KMS-11 (cell line): ENCODE measurements at regions not wholly inside any gene's neighbourhood (a gene's known extent, or its start where the extent isn't known, plus 50 kb on each side); places are given as distances from the start of the nearest gene placed in this dataset.

Experiments
- H2AFZ ChIP-seq: fragments of 200-600 bp; sonication (generic); 2 replicates; pipeline ENCODE4 v1.6.1; 2016; ENCODE audit warnings: antibody characterized with exemption, mixed run types, low read depth
- H3K27ac ChIP-seq: fragments of 200-600 bp; sonication (generic); 2 replicates; pipeline ENCODE4 v1.6.1; 2016; ENCODE audit warnings: mild to moderate bottlenecking, mixed run types
- H3K27me3 ChIP-seq: fragments of 200-600 bp; sonication (generic); 2 replicates; pipeline ENCODE4 v1.6.1; 2017; ENCODE audit warnings: mild to moderate bottlenecking, low read depth, mixed run types, moderate library complexity; ENCODE audit not compliant: insufficient read depth
- H3K36me3 ChIP-seq: fragments of 200-600 bp; sonication (generic); 2 replicates; pipeline ENCODE4 v1.6.1; 2017; ENCODE audit warnings: mild to moderate bottlenecking, mixed run types; ENCODE audit not compliant: insufficient read depth
- H3K4me1 ChIP-seq: fragments of 200-600 bp; sonication (generic); 2 replicates; pipeline ENCODE4 v1.6.1; 2016; ENCODE audit warnings: mild to moderate bottlenecking, low read depth, mixed run types; ENCODE audit not compliant: poor library complexity, severe bottlenecking
- H3K4me2 ChIP-seq: fragments of 200-600 bp; sonication (generic); 2 replicates; pipeline ENCODE4 v1.7.0; 2016; ENCODE audit warnings: mild to moderate bottlenecking, mixed run types
- H3K4me3 ChIP-seq: fragments of 200-600 bp; sonication (generic); IDR thresholded peaks from 2 replicates; pipeline ENCODE4 v1.6.1; 2017; ENCODE audit warnings: low read depth, low read length, mixed read lengths; ENCODE audit not compliant: insufficient read depth
- H3K79me2 ChIP-seq: fragments of 200-600 bp; sonication (generic); 2 replicates; pipeline ENCODE4 v1.6.1; 2016; ENCODE audit warnings: low read depth, mixed run types; ENCODE audit not compliant: insufficient read depth
- H3K9ac ChIP-seq: fragments of 200-600 bp; sonication (generic); 2 replicates; pipeline ENCODE4 v1.6.1; 2016; ENCODE audit warnings: mild to moderate bottlenecking, mixed run types
- H4K20me1 ChIP-seq: fragments of 200-600 bp; sonication (generic); 2 replicates; pipeline ENCODE4 v1.6.1; 2016; ENCODE audit warnings: mild to moderate bottlenecking, mixed run types; ENCODE audit not compliant: insufficient read depth
- CTCF ChIP-seq: fragments of 200-600 bp; sonication (generic); conservative IDR thresholded peaks from 2 replicates; pipeline ENCODE4 v1.6.1; 2017; ENCODE audit warnings: low read depth, mild to moderate bottlenecking, antibody characterized with exemption, low read length, moderate library complexity, mixed read lengths

DNA sequence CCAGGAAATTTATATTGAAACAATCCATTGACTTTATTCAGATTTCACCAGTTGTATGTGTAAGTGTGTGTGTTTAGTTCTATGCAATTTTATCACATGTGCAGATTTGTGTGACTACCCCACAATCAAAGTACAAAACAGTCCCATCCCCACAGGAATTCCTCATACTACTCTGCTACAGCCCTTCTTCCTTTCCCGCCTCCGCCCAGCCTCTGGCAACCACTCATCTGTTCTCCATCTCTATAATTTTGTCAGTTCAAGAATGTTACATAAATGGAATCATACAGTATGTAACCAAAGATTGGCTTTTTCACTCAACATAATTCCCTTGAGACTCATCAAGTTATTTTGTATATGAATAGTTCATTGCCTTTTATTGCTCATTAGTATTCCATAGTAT, 289.1 kb downstream of the GADD45G start:
- no peaks in the 10 kb centered on the region for H3K4me1 ChIP-seq
- H3K4me3 ChIP-seq = no peak overlapping the region
- H3K9ac ChIP-seq = no peak overlapping the region
- no peak overlapping the region for H2AFZ ChIP-seq
- H3K27ac ChIP-seq = no peak overlapping the region
- no peak overlapping the region for H3K4me2 ChIP-seq
- TF ChIP-seq CTCF = no peak
- H4K20me1 ChIP-seq = no peaks in the 10 kb centered on the region
- no peaks in the 10 kb centered on the region for H3K36me3 ChIP-seq
- no peaks in the 10 kb centered on the region for H3K27me3 ChIP-seq
- H3K79me2 ChIP-seq = no peaks in the 10 kb centered on the region

GRCh38 chr9:89896806-89897340, 292.1 kb downstream of the GADD45G start:
- H3K9ac ChIP-seq = no peak overlapping the region
- no peak overlapping the region for H3K4me2 ChIP-seq
- H3K4me3 ChIP-seq = no peak overlapping the region
- H3K27ac ChIP-seq = no peak overlapping the region
- H3K4me1 ChIP-seq = no peaks in the 10 kb centered on the region
- no peaks in the 10 kb centered on the region for H3K79me2 ChIP-seq
- H2AFZ ChIP-seq = no peak overlapping the region
- no peaks in the 10 kb centered on the region for H3K36me3 ChIP-seq
- no peak for TF ChIP-seq CTCF
- no peaks in the 10 kb centered on the region for H4K20me1 ChIP-seq
- no peaks in the 10 kb centered on the region for H3K27me3 ChIP-seq

DNA sequence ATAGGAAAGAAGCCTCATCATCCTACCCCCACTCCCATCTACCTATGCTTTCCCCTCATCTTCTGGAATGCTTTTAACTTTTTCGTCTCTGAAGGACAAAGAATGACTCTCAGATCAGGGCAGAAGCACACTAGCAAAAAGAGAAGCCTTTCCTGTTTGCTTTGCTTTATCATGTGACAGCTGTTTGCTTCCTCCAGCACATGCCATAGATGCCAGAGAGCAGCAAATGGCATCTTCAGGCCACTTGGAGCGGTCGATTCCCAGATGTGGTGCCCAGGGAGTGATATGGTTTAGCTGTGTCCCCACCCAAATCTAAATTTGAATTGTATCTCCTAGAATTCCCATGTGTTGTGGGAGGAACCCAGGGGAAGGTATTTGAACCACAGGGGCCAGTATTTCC, 294.8 kb downstream of the GADD45G start:
- Histone ChIP-seq H3K9ac (no peak overlapping the region), H4K20me1 (no peaks in the 10 kb centered on the region), H3K79me2 (no peaks in the 10 kb centered on the region), H3K4me1 (no peaks in the 10 kb centered on the region), H2AFZ (no peak overlapping the region), H3K4me2 (no peak overlapping the region), H3K36me3 (no peaks in the 10 kb centered on the region), H3K4me3 (no peak overlapping the region), H3K27ac (no peak overlapping the region), H3K27me3 (no peaks in the 10 kb centered on the region)
- TF ChIP-seq CTCF = no peak

DNA sequence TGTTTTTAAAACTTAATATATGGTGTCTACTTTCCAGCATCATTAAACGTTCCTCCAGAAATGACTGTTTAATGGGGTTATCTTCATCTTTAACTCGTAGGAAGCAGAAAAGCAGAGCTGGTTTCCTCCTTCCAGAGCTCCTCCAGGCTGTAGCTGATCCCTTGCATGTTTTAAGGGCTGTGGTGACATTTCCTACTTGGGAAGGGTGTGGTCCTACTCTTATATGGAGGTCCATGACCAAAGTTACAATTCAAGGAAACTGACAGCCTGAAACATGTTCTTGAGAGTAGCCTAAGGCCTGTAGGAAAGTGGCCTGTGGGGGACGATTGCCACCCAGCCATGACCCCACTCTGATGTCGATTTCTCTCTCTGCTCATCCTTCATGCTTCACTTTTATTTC, 297.1 kb downstream of the GADD45G start:
- H3K36me3 ChIP-seq = no peaks in the 10 kb centered on the region
- H3K9ac ChIP-seq = no peak overlapping the region
- H3K4me2 ChIP-seq = no peak overlapping the region
- H3K27me3 ChIP-seq = no peaks in the 10 kb centered on the region
- TF ChIP-seq CTCF = no peak
- no peak overlapping the region for H3K27ac ChIP-seq
- no peak overlapping the region for H3K4me3 ChIP-seq
- no peaks in the 10 kb centered on the region for H4K20me1 ChIP-seq
- no peak overlapping the region for H2AFZ ChIP-seq
- H3K79me2 ChIP-seq = no peaks in the 10 kb centered on the region
- H3K4me1 ChIP-seq = no peaks in the 10 kb centered on the region
